VCaP (cell line): ENCODE measurements at regions not wholly inside any gene's neighbourhood (a gene's known extent, or its start where the extent isn't known, plus 50 kb on each side); places are given as distances from the start of the nearest gene placed in this dataset.

ENCODE experiments used
- H3K27ac ChIP-seq: fragments of 450-650 bp; 2 replicates; pipeline ENCODE4 v1.5.1; 2017
- CTCF ChIP-seq: fragments of 450-650 bp; conservative IDR thresholded peaks from 2 replicates; pipeline ENCODE4 v1.5.1; 2017; ENCODE audit warnings: mild to moderate bottlenecking, moderate library complexity

GRCh38 chr1:181206979-181207790 lies 118.7 kb downstream of the IER5 start:
- no peak overlapping the region for H3K27ac ChIP-seq
- TF ChIP-seq CTCF = no peak

- TF ChIP-seq CTCF = no peak
- no peak overlapping the region for H3K27ac ChIP-seq
These were observed 119.6 kb downstream of the IER5 start for GRCh38 chr1:181208083-181208482.

- TF ChIP-seq CTCF = no peak
- no peak overlapping the region for H3K27ac ChIP-seq
These were observed 120.5 kb downstream of the IER5 start for GRCh38 chr1:181208967-181209366.

- no peak for TF ChIP-seq CTCF
- no peak overlapping the region for H3K27ac ChIP-seq
These were observed 124.6 kb downstream of the IER5 start for GRCh38 chr1:181213056-181213455.

- H3K27ac ChIP-seq = no peak overlapping the region
- no peak for TF ChIP-seq CTCF
These were observed 128.1 kb downstream of the IER5 start for GRCh38 chr1:181216591-181216994.

GRCh38 chr1:181219938-181220337 lies 131.4 kb downstream of the IER5 start:
- H3K27ac ChIP-seq = no peak overlapping the region
- no peak for TF ChIP-seq CTCF

GRCh38 chr1:181221078-181221477 lies 132.6 kb downstream of the IER5 start:
- TF ChIP-seq CTCF = no peak
- H3K27ac ChIP-seq = no peak overlapping the region
